HG03095 (cell line): ENCODE measurements at regions not wholly inside any gene's neighbourhood (a gene's known extent, or its start where the extent isn't known, plus 50 kb on each side); places are given as distances from the start of the nearest gene placed in this dataset.
"Not testable (repeated sequence)": the region's sequence is repeated elsewhere in the genome, so short reads cannot be mapped to it uniquely, and the experiment has no call there.

Experiments used
- ATAC-seq: cut with Tn5 transposase; IDR thresholded peaks from one replicate; pipeline ENCODE4 v1.9.1; 2021; ENCODE audit warnings: moderate library complexity; ENCODE audit not compliant: unreplicated experiment

GRCh38 chr4:64975177-64975576 is 565.9 kb upstream of the TECRL start:
- no peak for ATAC-seq

GRCh38 chr4:64969081-64969480 is 559.8 kb upstream of the TECRL start:
- ATAC-seq, result no peak

DNA sequence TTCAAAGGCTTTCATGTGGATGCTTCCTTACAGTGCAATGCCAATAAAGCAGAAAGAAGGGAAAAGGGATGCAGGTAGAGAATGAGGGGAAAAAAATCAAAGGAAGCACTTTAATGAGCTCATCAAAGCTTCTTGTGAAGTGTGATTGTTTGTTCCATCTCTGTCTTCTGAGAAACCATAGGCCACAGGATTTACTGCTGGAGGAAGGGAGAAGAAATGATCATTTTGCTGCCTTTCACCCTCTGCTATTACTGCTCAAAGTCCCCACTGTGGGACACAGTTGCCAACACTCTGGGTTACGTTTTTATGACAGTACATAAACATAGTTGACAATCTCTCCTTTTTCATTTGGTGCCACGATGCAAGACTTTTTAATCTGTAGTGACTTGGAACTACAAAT is 558.0 kb upstream of the TECRL start:
- ATAC-seq, result no peak

DNA sequence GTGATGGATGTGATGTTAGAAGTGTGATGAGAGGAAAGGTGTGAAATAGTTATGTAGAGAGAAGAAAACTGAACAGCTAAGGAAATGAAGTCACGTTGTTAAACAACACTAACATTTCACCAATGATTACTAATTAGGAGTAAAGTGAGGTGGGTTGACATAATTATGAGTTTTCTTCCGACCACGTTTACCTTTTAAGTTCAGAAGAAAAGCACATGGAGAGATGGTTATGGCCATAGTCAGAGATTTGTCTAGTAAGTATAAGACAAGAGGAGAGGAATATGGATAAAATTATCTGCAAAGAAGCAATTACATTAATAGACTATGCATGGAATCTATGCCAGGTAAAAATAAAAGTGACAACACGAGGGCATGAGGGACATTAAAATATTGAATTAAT is 551.3 kb upstream of the TECRL start:
- no peak for ATAC-seq

DNA sequence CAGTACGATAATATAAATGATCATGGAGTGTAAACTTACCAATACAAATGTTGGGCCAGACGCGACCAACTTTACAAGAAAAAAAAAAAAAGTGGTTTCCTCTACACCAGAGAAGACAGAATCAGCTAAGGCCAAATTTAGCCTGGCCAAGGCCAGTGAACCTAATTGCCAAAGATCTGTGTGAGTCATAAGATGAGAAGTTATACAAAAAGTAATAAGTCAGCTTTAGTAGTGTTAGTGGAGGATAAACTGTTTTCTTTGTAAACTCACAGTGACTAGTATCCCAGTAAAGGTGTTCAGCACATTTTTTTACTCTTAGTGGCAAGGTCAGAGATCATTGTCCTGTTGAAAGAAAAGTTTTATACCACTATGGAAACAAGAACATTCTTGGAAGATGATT is 531.4 kb upstream of the TECRL start:
- ATAC-seq, result no peak

DNA sequence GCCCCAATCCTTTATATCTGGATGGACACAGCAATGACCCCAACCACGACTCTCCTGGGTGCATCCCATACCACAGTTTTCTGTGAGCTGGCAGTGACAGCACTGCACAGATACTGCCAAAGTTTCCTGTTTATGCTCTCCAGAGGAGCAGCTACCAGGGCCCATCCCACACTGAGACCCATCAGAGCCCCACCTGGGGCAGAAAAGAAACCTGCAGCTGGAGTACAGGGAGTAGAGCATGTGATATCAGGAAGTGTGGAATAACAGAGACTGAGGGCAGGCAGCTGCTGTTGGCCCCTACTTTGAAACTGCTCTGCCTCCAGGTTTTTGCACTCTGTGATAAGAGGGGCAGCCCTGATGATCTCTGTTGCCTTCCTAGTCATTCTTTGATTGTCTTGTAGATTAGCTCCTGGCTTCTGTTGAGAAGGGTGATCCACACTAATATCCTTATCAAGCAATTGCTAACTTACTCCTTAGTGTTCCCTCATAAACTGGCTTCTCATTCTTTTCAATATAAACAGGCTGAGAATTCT is 526.3 kb upstream of the TECRL start:
- ATAC-seq, result no peak

DNA sequence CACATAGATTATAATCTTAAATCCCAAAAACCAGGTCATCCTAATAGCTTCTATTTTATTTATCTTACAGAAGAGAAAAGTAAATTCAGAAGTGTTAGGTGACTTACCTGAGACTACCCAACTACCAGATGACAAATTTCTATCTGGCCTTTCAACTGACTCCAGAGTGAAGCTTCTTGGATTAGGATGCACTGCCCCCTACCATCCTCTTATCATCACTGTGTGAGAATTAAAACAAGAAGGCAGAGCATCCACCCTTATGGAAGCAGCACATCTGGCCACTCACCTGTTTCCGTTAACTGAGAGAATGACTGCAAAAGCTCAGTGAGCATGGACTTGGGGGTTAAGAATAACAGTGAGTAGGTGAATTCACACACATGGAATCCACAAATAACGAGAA is 502.6 kb upstream of the TECRL start:
- no peak for ATAC-seq

GRCh38 chr4:64903986-64904385 is 494.7 kb upstream of the TECRL start:
- no peak for ATAC-seq

DNA sequence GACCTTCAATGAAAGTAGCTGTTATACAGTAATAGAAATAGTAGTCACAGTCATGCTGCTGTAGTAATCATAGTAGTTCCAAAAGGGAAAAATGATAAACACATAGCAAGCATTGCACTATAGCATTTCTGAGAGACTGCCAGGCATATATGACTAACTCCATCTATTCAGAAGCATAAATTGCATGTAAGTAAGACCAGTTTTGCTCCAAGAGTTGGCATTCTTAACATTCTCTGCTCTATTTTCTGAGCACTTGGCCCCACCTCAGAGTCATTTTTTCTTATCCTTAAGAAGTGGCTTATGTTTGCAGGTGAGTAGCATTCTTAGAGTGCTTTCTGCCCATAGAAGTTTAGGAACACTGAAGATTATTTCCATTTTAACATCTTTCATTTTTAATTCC is 490.3 kb upstream of the TECRL start:
- no peak for ATAC-seq

GRCh38 chr4:64899030-64899429 is 489.8 kb upstream of the TECRL start:
- ATAC-seq, result not testable (repeated sequence)

GRCh38 chr4:64897683-64898082 is 488.4 kb upstream of the TECRL start:
- no peak for ATAC-seq

DNA sequence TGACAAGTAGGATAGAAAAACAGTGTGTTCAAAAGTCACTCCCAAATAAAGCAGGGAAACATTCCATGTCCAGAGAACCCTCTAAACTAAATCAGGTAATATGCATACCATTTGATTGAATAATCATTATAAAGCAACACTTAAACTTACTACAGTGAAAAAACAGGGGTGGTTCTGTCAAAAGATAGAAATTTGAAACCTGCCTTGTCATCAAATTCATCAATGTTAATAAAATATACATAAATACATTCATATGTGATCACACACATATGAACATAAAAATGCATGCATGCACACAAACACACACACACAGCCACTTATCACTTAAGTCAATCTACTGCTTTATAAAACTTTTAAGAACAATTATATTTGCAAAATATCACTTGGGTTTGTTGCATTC is 485.8 kb upstream of the TECRL start:
- ATAC-seq, result no peak

- no peak for ATAC-seq
Observed at GRCh38 chr4:64893205-64893604, 484.0 kb upstream of the TECRL start.

DNA sequence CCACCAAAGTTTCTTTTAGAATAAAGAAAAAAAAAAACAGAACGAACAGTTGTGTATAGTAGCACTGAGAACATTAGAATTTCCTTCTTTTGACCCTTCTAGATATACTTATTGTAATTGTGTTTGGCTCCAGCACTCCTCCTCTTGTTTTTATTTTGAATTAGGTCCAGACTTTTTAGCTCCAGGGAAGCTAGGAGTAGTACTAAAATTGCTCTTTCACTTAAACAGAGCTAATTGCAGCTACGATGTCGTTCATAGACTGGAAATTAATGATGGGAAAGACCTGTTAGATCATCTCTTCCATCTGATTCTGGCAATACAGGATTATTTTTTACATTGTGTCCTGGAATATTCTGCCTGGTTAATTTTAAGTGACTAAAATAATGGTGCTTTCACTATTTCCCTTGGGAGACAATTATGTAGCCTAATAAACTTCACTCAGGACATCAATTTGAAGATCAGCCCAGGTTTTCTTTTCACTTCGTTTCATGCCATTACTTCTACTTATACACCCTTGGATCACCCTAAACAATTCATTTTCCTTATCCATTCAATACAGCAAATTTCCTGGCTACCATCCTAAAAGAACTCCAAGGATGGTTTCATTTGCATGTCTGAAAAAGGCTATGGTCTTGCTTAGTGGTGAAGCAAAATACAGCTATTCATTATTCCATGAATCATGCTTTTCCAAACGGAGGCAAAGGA is 480.8 kb upstream of the TECRL start:
- no peak for ATAC-seq

DNA sequence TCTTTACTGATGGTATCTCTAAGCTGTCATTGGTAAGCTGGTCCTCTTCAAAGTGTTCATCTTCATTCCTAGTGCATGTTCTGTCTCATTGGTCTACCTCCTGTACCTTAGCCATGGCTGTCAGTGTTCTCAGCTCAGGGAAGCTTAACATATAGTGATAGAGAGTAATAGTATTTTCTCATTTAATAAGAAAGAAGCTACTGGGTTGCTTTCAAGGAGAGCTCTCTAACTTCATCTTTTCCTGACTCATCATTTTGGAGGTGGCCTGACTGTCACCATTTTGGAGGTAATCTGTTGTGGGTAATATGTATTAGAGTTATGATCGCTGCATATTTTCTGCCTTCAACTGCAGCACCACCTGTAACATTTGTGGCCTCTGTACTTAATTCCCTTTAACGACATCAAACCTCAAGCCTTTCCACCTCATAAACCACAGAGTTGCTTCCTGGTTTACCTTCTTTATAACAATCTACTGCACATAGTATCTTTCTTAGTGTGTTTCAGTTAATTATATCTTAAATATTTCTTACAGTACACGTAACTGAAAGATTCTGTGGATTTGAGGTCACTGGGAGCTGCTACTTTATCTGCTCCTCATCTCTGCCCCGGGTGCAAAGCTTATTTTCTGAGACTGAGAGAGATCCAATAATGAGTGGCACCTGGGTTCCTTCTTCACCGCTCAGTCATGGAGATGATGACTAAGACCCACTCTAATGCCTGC is 474.0 kb upstream of the TECRL start:
- no peak for ATAC-seq

DNA sequence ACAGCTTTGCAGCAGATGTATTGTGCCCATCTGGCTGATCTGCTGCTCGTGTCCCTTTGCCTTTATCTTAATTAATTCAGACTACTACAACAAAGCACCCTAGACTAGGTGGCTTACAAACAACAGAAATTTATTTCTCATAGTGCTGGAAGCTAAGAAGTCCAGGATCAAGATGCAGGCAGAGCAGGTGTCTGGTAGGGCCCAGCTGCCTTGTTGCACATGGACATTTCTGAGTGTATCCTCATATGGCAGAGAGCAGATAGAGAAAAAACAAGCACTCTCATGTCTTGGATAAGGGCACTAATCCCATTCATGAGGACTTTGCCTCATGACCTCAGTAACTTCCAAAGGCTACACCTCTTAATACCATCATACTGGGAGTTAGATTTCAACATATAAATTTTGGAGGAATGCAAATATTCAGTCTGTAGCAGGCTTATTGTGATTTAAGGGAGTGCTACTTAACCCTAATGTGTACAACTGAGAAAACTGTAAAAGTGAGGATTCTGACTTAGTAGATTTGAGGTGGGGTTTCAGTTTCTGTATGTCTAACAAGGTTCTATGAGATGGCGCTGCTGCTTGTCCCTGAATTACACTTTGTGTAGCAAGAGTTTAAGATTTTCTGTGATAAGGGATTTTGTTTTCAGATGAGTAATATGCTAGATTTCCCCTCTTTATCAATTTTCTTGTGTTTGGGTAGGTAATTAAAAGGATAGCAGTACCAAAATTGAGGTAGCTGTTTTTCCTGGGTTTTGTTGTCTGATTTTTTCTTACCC is 473.2 kb upstream of the TECRL start:
- ATAC-seq, result no peak

GRCh38 chr4:64880557-64880956 is 471.3 kb upstream of the TECRL start:
- ATAC-seq, result no peak

DNA sequence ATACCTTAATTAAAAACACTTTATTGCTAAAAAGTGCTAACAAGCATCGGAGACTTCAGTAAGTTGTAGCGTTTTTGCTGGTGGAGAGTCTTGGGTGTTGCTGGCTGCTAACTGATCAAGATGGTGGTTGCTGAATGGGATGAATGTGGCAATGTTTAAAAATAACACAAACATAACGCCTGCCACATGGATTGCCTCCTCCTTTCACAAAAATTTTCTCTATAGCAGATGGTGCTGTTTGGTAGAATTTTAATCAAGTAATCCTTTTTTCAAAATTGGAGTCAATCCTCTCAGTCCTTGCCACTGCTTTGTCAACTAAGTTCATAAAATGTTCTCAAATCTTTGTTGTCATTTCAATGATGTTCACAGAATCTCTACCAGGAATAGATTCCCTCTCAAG is 466.8 kb upstream of the TECRL start:
- ATAC-seq, result no peak

- no peak for ATAC-seq
Observed at GRCh38 chr4:64870558-64870957, 461.3 kb upstream of the TECRL start.

DNA sequence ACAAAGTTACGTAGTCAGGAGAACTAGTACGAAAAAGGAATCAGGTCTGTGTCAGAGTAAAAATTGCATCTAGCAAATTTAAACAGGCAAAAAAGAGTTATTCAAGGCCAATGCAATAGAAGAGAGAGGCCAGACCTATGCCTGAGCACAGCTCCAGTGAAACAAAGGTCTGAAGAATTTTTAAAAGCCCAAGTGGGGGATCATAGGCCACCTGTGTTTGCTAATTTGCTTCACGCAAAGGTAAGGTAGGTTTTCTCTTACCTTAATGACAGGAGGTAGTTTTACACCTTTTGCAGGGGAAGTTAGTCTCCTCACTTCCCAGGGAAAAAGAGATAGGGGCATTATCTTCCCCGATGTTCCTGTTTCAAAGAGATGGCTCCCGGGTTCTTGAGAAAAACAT is 448.6 kb upstream of the TECRL start:
- ATAC-seq, result no peak

DNA sequence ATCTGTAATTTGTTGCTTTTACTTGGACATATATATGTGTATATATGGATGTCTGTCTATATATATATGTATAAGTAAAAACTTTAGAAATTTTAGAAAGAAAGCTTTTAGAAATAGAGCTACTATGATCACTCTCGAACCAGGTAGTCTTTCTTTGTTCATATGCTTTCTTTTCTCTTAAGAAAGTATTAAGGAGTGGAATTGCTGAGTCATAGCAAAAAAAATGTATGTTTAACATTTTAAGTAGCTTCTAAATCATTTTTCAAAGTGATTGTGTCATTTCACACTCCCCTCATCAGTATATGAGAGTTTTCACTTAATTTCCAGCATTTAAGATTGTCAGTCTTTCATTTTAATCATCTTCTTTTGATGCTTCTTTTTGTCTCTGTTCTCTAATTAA is 447.9 kb upstream of the TECRL start:
- ATAC-seq, result no peak

DNA sequence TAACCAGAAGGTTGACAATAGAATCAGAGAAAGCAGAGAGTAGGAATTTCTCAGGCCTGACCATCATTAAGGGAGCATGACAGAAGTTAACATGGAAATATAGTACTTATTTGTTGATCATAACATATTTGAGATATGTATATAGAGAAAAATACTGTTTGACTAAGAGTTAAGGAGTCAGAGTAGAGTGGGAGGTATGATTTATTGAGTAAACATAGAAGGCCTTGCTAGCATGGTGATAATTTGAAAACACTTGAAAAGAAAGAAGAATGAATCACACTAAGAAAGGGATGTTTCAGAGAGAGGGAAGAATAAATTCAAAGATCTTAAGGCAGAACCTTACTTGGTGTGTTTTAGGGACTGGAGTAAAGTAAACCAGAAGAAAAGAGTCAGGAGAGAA is 437.2 kb upstream of the TECRL start:
- no peak for ATAC-seq
